ENCODE measurements at regions not wholly inside any gene's neighbourhood (a gene's known extent, or its start where the extent isn't known, plus 50 kb on each side); places are given as distances from the start of the nearest gene placed in this dataset.

DNA sequence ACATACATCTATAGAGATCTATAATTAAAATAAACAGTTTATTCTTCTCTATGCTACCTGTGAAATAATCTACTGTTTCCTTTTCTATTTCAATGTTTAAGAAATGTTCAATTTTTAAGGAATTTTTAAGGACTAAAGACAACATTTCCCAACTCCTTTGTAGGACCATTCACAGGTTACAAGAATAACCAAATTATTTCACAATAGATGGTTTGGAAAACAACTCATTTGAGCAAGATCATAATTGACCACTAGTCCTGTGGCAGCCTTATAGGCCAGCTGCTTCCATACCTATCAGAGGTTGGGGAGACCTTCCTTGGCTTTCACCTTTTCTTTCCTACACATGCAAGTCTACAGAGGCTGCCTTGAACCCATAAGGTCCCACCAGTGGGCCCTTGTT, 193.7 kb downstream of the TTC39B start:
- Histone ChIP-seq H3K27me3 (ENCODE audit: control insufficient read depth, insufficient read depth, low read length) (peaks cover 6% of the 10 kb centered on the region), H3K4me3 (ENCODE audit: low read depth, low read length) (no peak overlapping the region), H3K36me3 (ENCODE audit: control insufficient read depth, insufficient read depth, low read length) (no peaks in the 10 kb centered on the region)
- TF ChIP-seq, protein P1, sequence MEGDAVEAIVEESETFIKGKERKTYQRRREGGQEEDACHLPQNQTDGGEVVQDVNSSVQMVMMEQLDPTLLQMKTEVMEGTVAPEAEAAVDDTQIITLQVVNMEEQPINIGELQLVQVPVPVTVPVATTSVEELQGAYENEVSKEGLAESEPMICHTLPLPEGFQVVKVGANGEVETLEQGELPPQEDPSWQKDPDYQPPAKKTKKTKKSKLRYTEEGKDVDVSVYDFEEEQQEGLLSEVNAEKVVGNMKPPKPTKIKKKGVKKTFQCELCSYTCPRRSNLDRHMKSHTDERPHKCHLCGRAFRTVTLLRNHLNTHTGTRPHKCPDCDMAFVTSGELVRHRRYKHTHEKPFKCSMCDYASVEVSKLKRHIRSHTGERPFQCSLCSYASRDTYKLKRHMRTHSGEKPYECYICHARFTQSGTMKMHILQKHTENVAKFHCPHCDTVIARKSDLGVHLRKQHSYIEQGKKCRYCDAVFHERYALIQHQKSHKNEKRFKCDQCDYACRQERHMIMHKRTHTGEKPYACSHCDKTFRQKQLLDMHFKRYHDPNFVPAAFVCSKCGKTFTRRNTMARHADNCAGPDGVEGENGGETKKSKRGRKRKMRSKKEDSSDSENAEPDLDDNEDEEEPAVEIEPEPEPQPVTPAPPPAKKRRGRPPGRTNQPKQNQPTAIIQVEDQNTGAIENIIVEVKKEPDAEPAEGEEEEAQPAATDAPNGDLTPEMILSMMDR (IDR thresholded peaks at IDR 0.05; ENCODE audit: insufficient read depth, low read length, poor library complexity, severe bottlenecking): no peak
- DNase-seq (ENCODE audit: low read depth): no peak

DNA sequence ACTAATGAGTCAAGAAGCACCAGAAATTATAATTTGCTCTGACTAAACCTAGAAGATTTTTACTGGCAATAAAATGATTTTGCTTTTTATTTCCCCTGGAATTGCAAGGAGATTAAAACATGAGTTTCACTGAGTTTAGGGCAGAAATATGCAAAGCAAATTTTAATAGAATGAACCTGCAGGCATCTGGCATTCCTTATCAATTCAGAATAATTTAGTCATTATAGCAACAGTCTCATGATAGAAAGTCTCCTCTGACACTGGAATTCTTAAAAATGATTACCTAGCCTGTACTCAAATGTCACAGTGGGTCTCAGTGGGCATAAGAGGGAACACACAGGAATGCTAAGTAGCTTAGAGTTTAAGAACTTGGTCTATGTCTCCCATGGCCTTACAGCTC, 195.9 kb downstream of the TTC39B start:
- no peak overlapping the region for H3K4me3 ChIP-seq (ENCODE audit: low read depth, low read length)
- H3K36me3 ChIP-seq (ENCODE audit: control insufficient read depth, insufficient read depth, low read length): no peaks in the 10 kb centered on the region
- no peak for DNase-seq (ENCODE audit: low read depth)
- TF ChIP-seq, protein P1 (IDR thresholded peaks at IDR 0.05; ENCODE audit: insufficient read depth, low read length, poor library complexity, severe bottlenecking): no peak
- H3K27me3 ChIP-seq (ENCODE audit: control insufficient read depth, insufficient read depth, low read length): peaks cover 3% of the 10 kb centered on the region

DNA sequence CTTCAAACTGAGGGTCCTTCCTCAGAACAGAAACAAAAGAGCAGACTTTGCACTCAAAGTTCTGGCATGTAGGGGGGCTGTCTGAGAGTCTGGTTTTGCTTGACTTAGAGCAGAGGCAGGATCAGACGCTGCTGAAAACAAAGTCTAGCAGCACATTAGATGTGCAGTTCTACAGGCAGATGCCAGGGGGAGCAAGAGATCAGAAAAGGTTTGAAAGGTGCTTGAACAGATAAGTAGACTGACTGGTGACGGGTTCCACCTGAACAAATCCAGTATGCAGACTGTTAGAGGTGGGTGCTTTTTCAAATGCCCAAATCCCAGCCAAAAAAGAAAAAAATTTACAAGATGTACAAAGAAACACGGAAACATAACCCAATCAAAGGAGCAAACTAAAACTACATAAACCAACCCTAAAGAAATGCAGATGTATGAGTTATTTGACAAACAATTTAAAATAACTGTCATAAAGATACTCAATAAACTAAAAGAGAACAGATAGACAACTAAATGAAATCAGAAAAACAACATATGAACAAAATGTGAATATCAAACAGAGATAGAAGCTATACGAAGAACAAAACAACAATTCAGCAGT, 194.7 kb upstream of the FREM1 start:
- no peaks in the 10 kb centered on the region for H3K36me3 ChIP-seq (ENCODE audit: control insufficient read depth, insufficient read depth, low read length)
- TF ChIP-seq, protein P1 (IDR thresholded peaks at IDR 0.05; ENCODE audit: insufficient read depth, low read length, poor library complexity, severe bottlenecking): peak; percentile 81
- H3K27me3 ChIP-seq (ENCODE audit: control insufficient read depth, insufficient read depth, low read length): no peaks in the 10 kb centered on the region
- no peak overlapping the region for H3K4me3 ChIP-seq (ENCODE audit: low read depth, low read length)
- DNase-seq (ENCODE audit: low read depth): peak; percentile 1

DNA sequence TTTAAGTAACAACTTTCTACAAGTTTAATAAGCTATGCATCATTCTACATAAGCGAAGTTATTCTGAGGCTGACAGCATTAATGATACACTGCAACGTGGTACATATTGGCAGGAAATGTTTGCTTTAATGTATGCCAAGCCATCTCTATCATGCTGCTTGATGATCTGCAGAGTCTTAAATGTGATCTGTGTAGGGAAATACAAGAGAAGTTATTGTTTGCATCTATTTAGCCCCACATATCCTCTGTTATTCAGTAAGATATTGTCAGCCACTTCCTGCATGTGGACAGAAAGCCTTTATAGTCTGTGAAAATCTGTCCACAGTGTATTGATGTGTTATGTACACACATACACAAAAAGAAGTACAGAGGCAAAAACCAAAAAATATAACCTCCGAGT, 193.1 kb upstream of the FREM1 start:
- H3K36me3 ChIP-seq (ENCODE audit: control insufficient read depth, insufficient read depth, low read length): no peaks in the 10 kb centered on the region
- TF ChIP-seq, protein P1 (IDR thresholded peaks at IDR 0.05; ENCODE audit: insufficient read depth, low read length, poor library complexity, severe bottlenecking): no peak
- no peaks in the 10 kb centered on the region for H3K27me3 ChIP-seq (ENCODE audit: control insufficient read depth, insufficient read depth, low read length)
- no peak overlapping the region for H3K4me3 ChIP-seq (ENCODE audit: low read depth, low read length)
- DNase-seq (ENCODE audit: low read depth): no peak

DNA sequence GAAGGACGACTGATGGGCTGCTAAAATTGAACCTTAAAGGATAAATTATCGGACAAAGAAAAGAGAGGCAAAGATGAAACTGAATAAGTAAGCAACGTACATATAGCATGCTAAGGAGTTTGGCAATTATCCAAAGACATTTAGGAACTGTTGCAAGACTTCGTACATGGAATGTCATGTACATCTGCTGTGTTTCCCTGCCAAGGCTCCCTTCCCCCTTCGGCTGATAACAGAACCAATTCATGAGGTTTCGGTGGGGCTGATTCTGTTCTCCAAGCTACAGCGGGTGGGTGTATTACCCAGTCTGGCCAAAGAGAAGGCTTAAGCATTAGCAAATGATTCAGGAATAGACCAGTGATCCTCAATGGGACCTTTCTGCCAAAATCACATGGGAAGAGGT, 190.9 kb upstream of the FREM1 start:
- Histone ChIP-seq H3K36me3 (ENCODE audit: control insufficient read depth, insufficient read depth, low read length) (no peaks in the 10 kb centered on the region), H3K4me3 (ENCODE audit: low read depth, low read length) (no peak overlapping the region), H3K27me3 (ENCODE audit: control insufficient read depth, insufficient read depth, low read length) (no peaks in the 10 kb centered on the region)
- TF ChIP-seq, protein P1 (IDR thresholded peaks at IDR 0.05; ENCODE audit: insufficient read depth, low read length, poor library complexity, severe bottlenecking): no peak
- DNase-seq (ENCODE audit: low read depth): no peak

DNA sequence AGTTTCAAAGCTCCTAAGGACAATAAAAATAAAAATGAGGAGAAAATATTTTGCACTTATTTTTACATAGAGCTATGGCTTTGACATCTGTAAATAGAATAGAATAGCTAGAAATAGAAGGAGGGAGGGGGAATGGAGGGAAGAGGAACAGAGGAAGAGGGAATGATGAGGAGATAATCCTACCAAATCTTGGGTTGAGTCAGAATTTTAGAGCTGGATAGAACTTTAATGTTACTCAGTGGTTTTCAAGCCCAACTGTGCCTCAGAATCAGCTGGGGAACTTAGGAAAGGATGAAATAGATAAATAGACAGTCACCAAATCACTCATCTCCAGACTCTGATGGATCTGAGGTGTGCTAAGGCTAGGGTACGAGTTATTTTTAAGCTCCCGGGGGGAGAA, 190.3 kb upstream of the FREM1 start:
- H3K4me3 ChIP-seq (ENCODE audit: low read depth, low read length): no peak overlapping the region
- TF ChIP-seq, protein P1 (IDR thresholded peaks at IDR 0.05; ENCODE audit: insufficient read depth, low read length, poor library complexity, severe bottlenecking): no peak
- DNase-seq (ENCODE audit: low read depth): no peak
- H3K27me3 ChIP-seq (ENCODE audit: control insufficient read depth, insufficient read depth, low read length): no peaks in the 10 kb centered on the region
- no peaks in the 10 kb centered on the region for H3K36me3 ChIP-seq (ENCODE audit: control insufficient read depth, insufficient read depth, low read length)

Data from kidney epithelial cell (primary cell).